Type B pancreatic cell (in vitro differentiated cells): ENCODE measurements at regions not wholly inside any gene's neighbourhood (a gene's known extent, or its start where the extent isn't known, plus 50 kb on each side); places are given as distances from the start of the nearest gene placed in this dataset.

Source experiments
- DNase-seq: peaks from one replicate; pipeline ENCODE4 v3.0.0; 2021; ENCODE audit warnings: mixed read lengths; ENCODE audit not compliant: unreplicated experiment; ENCODE audit errors: extremely low spot score
- H3K27ac Mint-ChIP-seq: 2 replicates; pipeline ENCODE4 v1.8.0; 2021; ENCODE audit warnings: mild to moderate bottlenecking, mixed read lengths
- H3K27me3 Mint-ChIP-seq: 2 replicates; pipeline ENCODE4 v1.8.0; 2021; ENCODE audit warnings: mixed read lengths
- H3K36me3 Mint-ChIP-seq: 2 replicates; pipeline ENCODE4 v1.8.0; 2021; ENCODE audit warnings: mixed read lengths
- H3K4me1 Mint-ChIP-seq: one replicate; pipeline ENCODE4 v1.8.0; 2021; ENCODE audit warnings: mixed read lengths; ENCODE audit not compliant: unreplicated experiment
- H3K4me3 Mint-ChIP-seq: 2 replicates; pipeline ENCODE4 v1.8.0; 2021; ENCODE audit warnings: mild to moderate bottlenecking, mixed read lengths
- H3K9me3 Mint-ChIP-seq: 2 replicates; pipeline ENCODE4 v1.8.0; 2021; ENCODE audit warnings: mixed read lengths
- CTCF ChIP-seq: fragments of 200-600 bp; sonication (generic); conservative IDR thresholded peaks from 2 replicates; pipeline ENCODE4 v1.5.0; 2021; ENCODE audit warnings: antibody characterized with exemption, mild to moderate bottlenecking

GRCh38 chr6:56346958-56347357, 99.6 kb upstream of the COL21A1 start:
- no peaks in the 10 kb centered on the region for H3K9me3 Mint-ChIP-seq
- H3K27me3 Mint-ChIP-seq: no peaks in the 10 kb centered on the region
- no peak overlapping the region for H3K27ac Mint-ChIP-seq
- no peak overlapping the region for H3K4me3 Mint-ChIP-seq
- TF ChIP-seq CTCF: no peak
- DNase-seq: no peak
- peaks cover 15% of the 10 kb centered on the region for H3K4me1 Mint-ChIP-seq
- H3K36me3 Mint-ChIP-seq: no peaks in the 10 kb centered on the region

- Mint-ChIP-seq H3K9me3 (no peaks in the 10 kb centered on the region), H3K4me3 (no peak overlapping the region), H3K36me3 (no peaks in the 10 kb centered on the region), H3K4me1 (peaks cover 15% of the 10 kb centered on the region), H3K27me3 (no peaks in the 10 kb centered on the region), H3K27ac (no peak overlapping the region)
- no peak for TF ChIP-seq CTCF
- DNase-seq: no peak
These were observed 98.1 kb upstream of the COL21A1 start for GRCh38 chr6:56345376-56345995.

GRCh38 chr6:56343295-56343694, 95.9 kb upstream of the COL21A1 start:
- Mint-ChIP-seq H3K27ac (no peak overlapping the region), H3K36me3 (no peaks in the 10 kb centered on the region), H3K4me3 (no peak overlapping the region), H3K4me1 (peaks cover 9% of the 10 kb centered on the region), H3K27me3 (no peaks in the 10 kb centered on the region), H3K9me3 (no peaks in the 10 kb centered on the region)
- no peak for DNase-seq
- no peak for TF ChIP-seq CTCF

GRCh38 chr6:56339524-56339923, 92.1 kb upstream of the COL21A1 start:
- H3K4me1 Mint-ChIP-seq: peaks cover 4% of the 10 kb centered on the region
- no peaks in the 10 kb centered on the region for H3K27me3 Mint-ChIP-seq
- DNase-seq: no peak
- H3K4me3 Mint-ChIP-seq: no peak overlapping the region
- no peak overlapping the region for H3K27ac Mint-ChIP-seq
- no peaks in the 10 kb centered on the region for H3K36me3 Mint-ChIP-seq
- no peak for TF ChIP-seq CTCF
- H3K9me3 Mint-ChIP-seq: no peaks in the 10 kb centered on the region

- Mint-ChIP-seq H3K4me3 (no peak overlapping the region), H3K27me3 (no peaks in the 10 kb centered on the region), H3K36me3 (no peaks in the 10 kb centered on the region), H3K27ac (no peak overlapping the region), H3K9me3 (no peaks in the 10 kb centered on the region), H3K4me1 (no peaks in the 10 kb centered on the region)
- no peak for TF ChIP-seq CTCF
- DNase-seq: no peak
These were observed 88.3 kb upstream of the COL21A1 start for GRCh38 chr6:56335726-56336125.

GRCh38 chr6:56334937-56335336, 87.6 kb upstream of the COL21A1 start:
- Mint-ChIP-seq H3K27me3 (no peaks in the 10 kb centered on the region), H3K9me3 (no peaks in the 10 kb centered on the region), H3K4me1 (no peaks in the 10 kb centered on the region), H3K36me3 (no peaks in the 10 kb centered on the region), H3K27ac (no peak overlapping the region), H3K4me3 (no peak overlapping the region)
- no peak for DNase-seq
- TF ChIP-seq CTCF: no peak
